NB4 (cell line): ENCODE measurements at regions not wholly inside any gene's neighbourhood (a gene's known extent, or its start where the extent isn't known, plus 50 kb on each side); places are given as distances from the start of the nearest gene placed in this dataset.

Source experiments
- DNase-seq: peaks from one replicate; pipeline ENCODE4 v3.0.0; 2010; ENCODE audit warnings: low read depth
- H3K4me3 ChIP-seq: one replicate; pipeline ENCODE4 v1.5.1; 2011; ENCODE audit warnings: mild to moderate bottlenecking, low read depth, low read length, moderate library complexity
- CTCF ChIP-seq: IDR thresholded peaks from one replicate; pipeline ENCODE4 v1.5.1; 2012; ENCODE audit warnings: low read depth, low read length
- MAX ChIP-seq: IDR thresholded peaks from 2 replicates; pipeline ENCODE4 v1.6.1; 2011; ENCODE audit warnings: low read depth, low read length
- MYC ChIP-seq: IDR thresholded peaks from 2 replicates; pipeline ENCODE4 v1.6.1; 2011; ENCODE audit warnings: low read depth, low read length
- POLR2A ChIP-seq: IDR thresholded peaks from 2 replicates; pipeline ENCODE4 v1.6.1; 2011; ENCODE audit warnings: mild to moderate bottlenecking; ENCODE audit not compliant: insufficient read length; ENCODE audit errors: extremely low read depth

- no peak for TF ChIP-seq MYC
- TF ChIP-seq POLR2A = no peak
- TF ChIP-seq MAX = no peak
- TF ChIP-seq CTCF = no peak
- H3K4me3 ChIP-seq = no peak overlapping the region
- no peak for DNase-seq
Observed at GRCh38 chr20:52536841-52537400, 345.3 kb upstream of the ZFP64 start.

- H3K4me3 ChIP-seq = no peak overlapping the region
- TF ChIP-seq CTCF = no peak
- TF ChIP-seq MYC = no peak
- no peak for TF ChIP-seq MAX
- no peak for TF ChIP-seq POLR2A
- DNase-seq = no peak
Observed at GRCh38 chr20:52536040-52536439, 344.5 kb upstream of the ZFP64 start.

- no peak for DNase-seq
- TF ChIP-seq MYC (no peak), MAX (no peak), POLR2A (no peak)
- H3K4me3 ChIP-seq = no peak overlapping the region
Observed at GRCh38 chr20:52534616-52535015, 343.0 kb upstream of the ZFP64 start.

GRCh38 chr20:52533401-52533800 lies 341.8 kb upstream of the ZFP64 start:
- no peak for DNase-seq
- TF ChIP-seq POLR2A (no peak), CTCF (no peak)
- H3K4me3 ChIP-seq = no peak overlapping the region

- no peak overlapping the region for H3K4me3 ChIP-seq
- no peak for DNase-seq
- TF ChIP-seq MAX (no peak), CTCF (no peak), MYC (no peak), POLR2A (no peak)
Observed at GRCh38 chr20:52532674-52533073, 341.1 kb upstream of the ZFP64 start.

GRCh38 chr20:52530571-52530970 lies 339.0 kb upstream of the ZFP64 start:
- TF ChIP-seq CTCF = no peak
- TF ChIP-seq MYC = no peak
- no peak for TF ChIP-seq MAX
- TF ChIP-seq POLR2A = no peak
- no peak for DNase-seq
- H3K4me3 ChIP-seq = no peak overlapping the region
